HG03520 (cell line): ENCODE measurements at regions not wholly inside any gene's neighbourhood (a gene's known extent, or its start where the extent isn't known, plus 50 kb on each side); places are given as distances from the start of the nearest gene placed in this dataset.
"Not testable (repeated sequence)": the region's sequence is repeated elsewhere in the genome, so short reads cannot be mapped to it uniquely, and the experiment has no call there.

Experiments used
- ATAC-seq: cut with Tn5 transposase; IDR thresholded peaks from one replicate; pipeline ENCODE4 v1.9.1; 2021; ENCODE audit warnings: mild to moderate bottlenecking, moderate library complexity; ENCODE audit not compliant: unreplicated experiment

DNA sequence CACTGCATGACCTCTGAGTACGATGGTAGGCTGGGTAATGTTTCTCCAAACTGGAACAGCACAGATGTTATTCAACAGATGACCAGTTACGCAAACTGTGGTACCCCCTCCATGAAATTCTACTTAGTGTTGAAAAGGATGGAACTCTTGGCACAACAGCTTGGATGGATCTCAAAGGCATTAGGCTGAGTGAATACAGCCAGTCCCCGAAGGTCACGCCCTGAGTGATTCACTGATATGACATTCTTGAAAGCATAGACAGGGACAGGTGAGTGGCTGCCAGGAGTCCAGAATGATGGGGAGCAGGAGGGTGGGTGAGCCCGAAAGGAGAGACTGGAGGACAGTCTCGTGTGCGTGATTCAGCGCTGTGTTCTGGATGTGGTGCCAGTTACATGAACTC lies 187.5 kb upstream of the TMEM132C start:
- ATAC-seq = no peak

- no peak for ATAC-seq
These were observed 183.7 kb upstream of the TMEM132C start for GRCh38 chr12:128083132-128083729.

- no peak for ATAC-seq
These were observed 178.0 kb upstream of the TMEM132C start for GRCh38 chr12:128088926-128089325.

DNA sequence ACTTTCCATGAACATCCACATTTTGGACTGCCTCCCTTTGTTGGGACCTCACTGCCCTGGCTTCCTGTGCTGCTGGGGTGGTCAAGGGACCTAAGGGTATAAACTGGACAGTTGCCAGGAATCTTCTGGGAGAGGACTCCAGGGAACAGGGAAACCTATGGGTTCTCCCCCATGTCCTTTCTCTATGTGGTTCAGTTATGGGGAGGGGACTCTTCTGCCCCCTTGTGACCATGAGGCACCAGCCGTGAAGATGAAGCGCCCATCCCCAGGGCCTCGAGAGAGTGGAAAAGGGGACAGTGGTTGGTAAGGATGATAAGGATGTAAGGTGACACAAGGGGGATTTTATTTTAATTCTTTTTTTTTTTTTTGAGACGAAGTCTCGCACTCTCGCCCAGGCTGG lies 177.0 kb upstream of the TMEM132C start:
- ATAC-seq = no peak

GRCh38 chr12:128091101-128091720 lies 175.8 kb upstream of the TMEM132C start:
- ATAC-seq = no peak

DNA sequence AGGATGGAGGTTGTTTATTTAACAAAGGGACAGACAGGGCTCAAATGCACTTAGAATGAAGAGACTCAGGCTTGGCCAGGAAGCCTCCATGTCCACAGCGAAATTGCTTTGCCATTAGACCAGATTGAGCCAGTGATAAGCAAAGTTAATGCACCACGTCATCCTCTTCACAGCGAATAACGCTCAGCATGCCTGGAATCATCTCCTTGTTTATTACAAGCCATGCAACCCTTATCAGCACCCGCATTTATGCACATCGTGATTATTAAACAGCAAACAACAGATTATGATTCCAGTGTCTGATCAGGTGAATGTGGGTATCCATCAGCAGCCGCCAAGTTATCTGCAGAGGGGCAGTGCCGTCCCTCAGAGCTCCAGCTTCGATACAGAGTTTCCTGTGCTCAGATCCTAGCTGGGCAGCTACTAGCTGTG lies 175.0 kb upstream of the TMEM132C start:
- ATAC-seq = no peak

GRCh38 chr12:128098730-128099129 lies 168.2 kb upstream of the TMEM132C start:
- no peak for ATAC-seq

DNA sequence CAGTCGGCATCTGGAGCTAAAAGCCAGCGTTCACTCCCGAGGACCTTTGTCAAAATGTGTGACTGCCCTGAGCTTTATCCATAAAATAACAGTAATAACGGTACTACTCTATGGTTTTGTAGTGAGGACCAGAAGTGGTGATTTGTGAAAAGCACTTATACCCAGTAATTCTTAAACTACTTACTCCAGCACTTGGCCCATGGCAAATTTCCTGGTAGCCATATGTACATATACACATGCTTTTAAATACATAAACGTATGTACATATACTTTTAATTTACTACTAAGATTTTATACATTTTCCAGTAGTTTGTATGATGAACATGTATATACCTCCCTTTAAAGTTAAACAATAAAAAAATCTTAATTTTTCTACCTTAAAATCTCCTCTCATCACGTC lies 163.8 kb upstream of the TMEM132C start:
- ATAC-seq = no peak

DNA sequence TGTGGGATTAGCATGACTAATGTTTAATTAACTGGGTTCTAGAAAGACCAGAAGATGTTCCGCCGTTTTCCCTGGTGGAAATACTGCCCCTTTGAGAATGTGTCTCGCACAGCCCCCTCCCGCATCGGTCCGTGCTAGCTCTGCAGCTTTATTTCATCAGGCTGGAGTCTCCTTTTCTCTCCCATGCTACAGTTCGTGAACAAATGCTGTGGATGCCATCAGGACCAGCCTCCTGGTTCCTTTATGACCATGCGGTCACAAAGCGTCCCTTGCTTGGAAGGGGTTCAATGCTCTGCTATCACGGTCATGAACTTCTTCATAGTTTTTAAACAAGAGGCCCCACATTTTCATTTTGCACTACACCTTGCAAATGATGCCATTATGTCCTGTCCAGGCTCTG lies 157.7 kb upstream of the TMEM132C start:
- no peak for ATAC-seq

DNA sequence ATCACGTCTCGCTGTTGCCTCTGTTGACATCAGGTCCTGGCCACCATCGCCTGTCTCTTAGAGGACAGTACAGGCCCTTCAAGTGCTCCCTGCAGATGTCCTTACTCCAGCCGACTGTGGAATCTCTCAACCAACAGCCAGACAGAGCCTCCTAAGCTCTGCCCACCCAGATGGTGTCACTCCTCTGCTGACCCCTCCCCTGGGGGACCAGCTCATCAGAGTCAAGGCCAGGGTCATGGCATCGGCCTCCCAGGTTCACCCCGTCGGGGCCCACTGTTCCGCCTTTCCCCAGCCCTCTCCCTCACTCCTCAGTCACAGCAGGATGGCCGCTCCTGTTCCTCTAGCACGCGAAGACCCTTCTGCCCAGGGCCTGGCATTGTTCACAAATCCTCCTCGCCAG lies 157.3 kb upstream of the TMEM132C start:
- no peak for ATAC-seq

DNA sequence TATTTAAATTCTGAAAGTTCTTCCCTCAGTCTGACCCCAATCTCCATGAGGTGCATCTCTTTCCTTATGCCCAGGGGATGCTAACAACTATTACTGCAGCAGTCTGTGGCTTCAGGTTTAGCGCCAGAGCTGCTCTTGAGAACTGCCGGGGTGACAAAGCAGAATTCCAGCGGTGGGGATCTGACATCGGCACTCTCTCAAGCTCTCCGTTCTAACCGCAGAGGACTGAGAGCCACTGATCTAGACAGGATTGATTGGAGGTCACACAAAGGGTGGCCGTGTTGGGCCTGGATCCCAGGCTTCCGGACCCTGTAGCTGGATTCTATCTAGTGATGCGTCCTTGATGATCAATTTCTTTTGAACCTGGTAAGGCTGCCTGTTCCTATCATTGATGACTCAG lies 155.6 kb upstream of the TMEM132C start:
- no peak for ATAC-seq

DNA sequence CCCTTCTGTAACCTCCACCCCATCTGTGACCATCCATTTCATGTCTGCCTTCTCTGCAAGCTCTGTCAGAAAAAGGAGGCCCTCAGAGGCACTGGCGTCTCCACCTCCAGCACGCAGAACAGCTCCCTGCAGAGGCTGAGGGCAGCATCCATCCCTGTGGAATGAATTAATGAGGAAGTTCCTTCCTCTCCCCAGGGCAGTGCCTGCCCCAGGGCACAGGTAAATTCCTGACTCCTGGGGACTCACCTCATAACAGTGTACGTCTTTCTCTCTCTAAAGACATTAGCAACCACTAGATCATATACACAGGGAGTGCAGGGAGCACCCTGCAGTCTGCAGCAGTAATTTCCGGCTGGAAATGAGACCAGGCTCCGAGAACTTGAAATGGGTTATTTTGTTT lies 155.0 kb upstream of the TMEM132C start:
- no peak for ATAC-seq

DNA sequence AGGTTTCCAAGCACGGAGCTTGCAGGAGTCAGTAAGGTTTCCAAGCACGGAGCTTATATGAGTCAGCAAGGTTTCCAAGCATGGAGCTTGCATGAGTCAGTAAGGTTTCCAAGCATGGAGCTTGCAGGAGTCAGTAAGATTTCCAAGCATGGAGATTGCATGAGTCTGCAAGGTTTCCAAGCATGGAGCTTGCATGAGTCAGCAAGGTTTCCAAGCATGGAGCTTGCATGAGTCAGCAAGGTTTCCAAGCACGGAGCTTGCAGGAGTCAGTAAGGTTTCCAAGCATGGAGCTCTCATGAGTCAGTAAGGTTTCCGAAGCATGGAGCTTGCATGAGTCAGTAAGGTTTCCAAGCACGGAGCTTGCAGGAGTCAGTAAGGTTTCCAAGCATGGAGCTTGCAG lies 153.7 kb upstream of the TMEM132C start:
- not testable (repeated sequence) for ATAC-seq

- no peak for ATAC-seq
These were observed 152.5 kb upstream of the TMEM132C start for GRCh38 chr12:128114485-128114884.

DNA sequence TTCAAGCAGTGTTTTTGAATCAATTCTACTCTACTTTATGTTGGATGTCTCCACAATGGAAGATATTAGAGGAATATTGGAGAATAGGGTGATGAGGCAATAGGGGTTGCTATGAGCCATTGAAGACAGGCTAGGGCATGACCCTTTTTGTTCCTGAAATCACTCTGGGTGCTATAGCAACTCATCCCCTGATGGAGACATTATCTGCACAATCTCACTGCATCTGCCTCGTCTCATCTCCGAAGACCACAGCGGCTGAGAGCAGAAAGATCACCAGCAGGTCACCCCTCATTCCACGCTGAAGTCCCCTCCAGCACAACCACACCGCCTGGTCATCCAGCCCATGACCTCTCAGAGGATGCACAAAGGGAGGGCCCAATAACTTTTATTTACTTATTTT lies 150.4 kb upstream of the TMEM132C start:
- no peak for ATAC-seq

DNA sequence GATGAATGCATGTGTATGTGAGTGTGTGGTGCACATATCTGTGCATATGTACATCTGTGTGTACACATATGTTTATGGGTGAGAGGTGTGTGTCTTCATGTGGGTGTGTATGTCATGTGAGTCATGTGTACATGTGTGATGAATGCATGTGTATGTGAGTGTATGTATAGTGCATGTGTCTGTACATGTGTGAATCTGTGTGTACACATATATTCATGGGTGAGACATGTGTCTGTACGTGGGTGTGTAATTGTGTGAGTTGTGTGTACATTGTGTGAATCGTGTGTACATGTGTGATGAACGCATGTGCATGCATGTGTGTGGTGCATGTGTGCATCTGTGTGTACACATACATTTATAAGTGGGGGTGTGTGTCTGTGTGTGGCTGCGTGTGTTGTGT lies 146.9 kb upstream of the TMEM132C start:
- no peak for ATAC-seq

GRCh38 chr12:128121424-128121823 lies 145.5 kb upstream of the TMEM132C start:
- no peak for ATAC-seq

- no peak for ATAC-seq
These were observed 143.9 kb upstream of the TMEM132C start for GRCh38 chr12:128123096-128123495.

GRCh38 chr12:128131955-128132354 lies 135.0 kb upstream of the TMEM132C start:
- no peak for ATAC-seq

DNA sequence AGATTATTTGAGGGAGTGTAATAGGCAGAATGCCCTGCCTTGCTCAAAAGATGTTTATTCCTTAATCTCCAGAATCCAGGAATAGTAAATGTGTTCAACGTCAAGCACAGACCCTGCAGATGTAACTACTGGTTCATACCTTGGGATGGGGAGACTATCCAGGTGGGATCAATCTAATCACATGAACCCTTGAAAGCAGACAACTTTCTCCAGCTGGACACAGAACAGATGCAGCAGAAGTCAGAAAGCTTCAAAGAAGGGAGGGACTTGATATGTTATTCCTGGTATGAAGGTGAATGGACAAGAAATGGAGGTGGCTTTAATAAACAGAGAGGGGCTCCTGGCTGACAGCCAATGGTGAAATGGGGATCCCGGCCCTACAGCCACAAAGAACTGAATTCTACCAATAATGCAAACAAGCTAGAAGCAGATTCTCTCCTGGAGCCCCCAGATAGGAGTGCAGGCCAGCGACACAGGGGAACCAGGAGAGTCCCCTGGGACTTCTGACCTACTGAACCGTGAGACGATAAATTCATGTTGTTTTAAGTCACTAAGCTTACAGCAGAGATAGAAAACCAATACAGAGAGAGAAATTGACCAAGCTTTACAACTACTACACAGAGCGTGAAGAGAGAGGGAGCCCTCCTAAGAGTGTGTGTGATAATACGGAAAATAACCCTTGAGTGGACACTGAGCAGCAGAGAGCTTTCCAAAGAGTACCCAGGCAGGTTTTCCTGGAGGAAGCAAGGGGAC lies 133.5 kb upstream of the TMEM132C start:
- no peak for ATAC-seq

DNA sequence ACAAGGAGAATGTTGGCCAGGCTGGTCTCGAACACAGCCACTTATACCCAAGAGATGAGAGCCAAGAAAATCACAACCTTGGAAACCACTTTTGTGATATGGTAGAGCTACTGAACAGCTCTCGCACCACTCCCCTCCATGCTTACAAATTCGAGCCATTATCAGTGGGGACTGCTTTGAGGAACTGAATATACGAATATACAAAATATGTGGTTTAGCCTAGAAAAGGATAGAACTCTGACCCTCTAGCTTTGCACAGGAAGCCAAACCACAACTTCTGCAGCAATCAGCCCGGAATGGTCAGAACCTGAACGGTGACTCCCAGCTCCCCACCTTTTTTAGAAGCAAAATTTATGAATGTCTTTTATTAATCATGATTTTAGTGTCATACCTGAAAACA lies 129.8 kb upstream of the TMEM132C start:
- no peak for ATAC-seq

GRCh38 chr12:128138125-128138524 lies 128.8 kb upstream of the TMEM132C start:
- ATAC-seq = no peak
